ENCODE measurements at regions not wholly inside any gene's neighbourhood (a gene's known extent, or its start where the extent isn't known, plus 50 kb on each side); places are given as distances from the start of the nearest gene placed in this dataset.

- no peaks in the 10 kb centered on the region for H4K20me1 ChIP-seq (ENCODE audit: insufficient read depth, low read length)
- no peak for TF ChIP-seq CTCF (IDR thresholded peaks at IDR 0.05; ENCODE audit: borderline replicate concordance, extremely low read depth, low read length, poor library complexity, severe bottlenecking)
- no peak for TF ChIP-seq EZH2 (IDR thresholded peaks at IDR 0.05; ENCODE audit: borderline replicate concordance, low read depth, low read length, severe bottlenecking)
- H3K4me3 ChIP-seq (ENCODE audit: low read depth in 1 of 2, low read length in 2 of 2), result no peak overlapping the region
- H3K36me3 ChIP-seq (ENCODE audit: insufficient read depth, low read length), result no peaks in the 10 kb centered on the region
- no peak overlapping the region for H3K4me2 ChIP-seq (ENCODE audit: insufficient read depth, low read length)
- no peaks in the 10 kb centered on the region for H3K27me3 ChIP-seq (ENCODE audit: insufficient read depth, low read length, poor library complexity)
- H3K9ac ChIP-seq (ENCODE audit: low read depth, low read length), result no peak overlapping the region
- no peaks in the 10 kb centered on the region for H3K9me3 ChIP-seq (ENCODE audit: insufficient read depth, low read length, severe bottlenecking)
- ATAC-seq (ENCODE audit: insufficient read depth, low read depth), result no peak
- H3K27ac ChIP-seq (ENCODE audit: low read length), result no peak overlapping the region
- H2AFZ ChIP-seq (ENCODE audit: low read depth, low read length), result no peak overlapping the region
- no peaks in the 10 kb centered on the region for H3K79me2 ChIP-seq (ENCODE audit: insufficient read depth, low read length)
- H3K4me1 ChIP-seq (ENCODE audit: insufficient read depth, low read length), result no peaks in the 10 kb centered on the region
- DNase-seq, result no peak
Measured at GRCh38 chr9:1462626-1463308, 412.6 kb downstream of the DMRT2 start.

- no peaks in the 10 kb centered on the region for H3K79me2 ChIP-seq (ENCODE audit: insufficient read depth, low read length)
- H3K4me1 ChIP-seq (ENCODE audit: insufficient read depth, low read length), result no peaks in the 10 kb centered on the region
- no peaks in the 10 kb centered on the region for H3K36me3 ChIP-seq (ENCODE audit: insufficient read depth, low read length)
- TF ChIP-seq CTCF (IDR thresholded peaks at IDR 0.05; ENCODE audit: borderline replicate concordance, extremely low read depth, low read length, poor library complexity, severe bottlenecking) (no peak), EZH2 (IDR thresholded peaks at IDR 0.05; ENCODE audit: borderline replicate concordance, low read depth, low read length, severe bottlenecking) (no peak)
- no peak overlapping the region for H3K9ac ChIP-seq (ENCODE audit: low read depth, low read length)
- no peak overlapping the region for H3K4me2 ChIP-seq (ENCODE audit: insufficient read depth, low read length)
- no peak overlapping the region for H2AFZ ChIP-seq (ENCODE audit: low read depth, low read length)
- DNase-seq (no peak), ATAC-seq (ENCODE audit: insufficient read depth, low read depth) (no peak)
- no peaks in the 10 kb centered on the region for H3K9me3 ChIP-seq (ENCODE audit: insufficient read depth, low read length, severe bottlenecking)
- H4K20me1 ChIP-seq (ENCODE audit: insufficient read depth, low read length), result no peaks in the 10 kb centered on the region
- H3K4me3 ChIP-seq (ENCODE audit: low read depth in 1 of 2, low read length in 2 of 2), result no peak overlapping the region
- H3K27me3 ChIP-seq (ENCODE audit: insufficient read depth, low read length, poor library complexity), result no peaks in the 10 kb centered on the region
- H3K27ac ChIP-seq (ENCODE audit: low read length), result no peak overlapping the region
Measured at GRCh38 chr9:1469996-1470395, 419.8 kb downstream of the DMRT2 start.

- Histone ChIP-seq H3K4me1 (ENCODE audit: insufficient read depth, low read length) (no peaks in the 10 kb centered on the region), H4K20me1 (ENCODE audit: insufficient read depth, low read length) (no peaks in the 10 kb centered on the region), H3K4me2 (ENCODE audit: insufficient read depth, low read length) (no peak overlapping the region), H3K36me3 (ENCODE audit: insufficient read depth, low read length) (no peaks in the 10 kb centered on the region), H3K9ac (ENCODE audit: low read depth, low read length) (no peak overlapping the region), H3K4me3 (ENCODE audit: low read depth in 1 of 2, low read length in 2 of 2) (no peak overlapping the region), H3K9me3 (ENCODE audit: insufficient read depth, low read length, severe bottlenecking) (no peaks in the 10 kb centered on the region), H3K27ac (ENCODE audit: low read length) (no peak overlapping the region), H3K27me3 (ENCODE audit: insufficient read depth, low read length, poor library complexity) (no peaks in the 10 kb centered on the region), H2AFZ (ENCODE audit: low read depth, low read length) (no peak overlapping the region), H3K79me2 (ENCODE audit: insufficient read depth, low read length) (no peaks in the 10 kb centered on the region)
- ATAC-seq (ENCODE audit: insufficient read depth, low read depth) (no peak), DNase-seq (no peak)
- TF ChIP-seq CTCF (IDR thresholded peaks at IDR 0.05; ENCODE audit: borderline replicate concordance, extremely low read depth, low read length, poor library complexity, severe bottlenecking), result no peak
- TF ChIP-seq EZH2 (IDR thresholded peaks at IDR 0.05; ENCODE audit: borderline replicate concordance, low read depth, low read length, severe bottlenecking), result no peak
Measured at GRCh38 chr9:1473956-1474634, 423.9 kb downstream of the DMRT2 start.

Measured in DND-41 (cell line).